HepG2 (cell line): ENCODE measurements at regions not wholly inside any gene's neighbourhood (a gene's known extent, or its start where the extent isn't known, plus 50 kb on each side); places are given as distances from the start of the nearest gene placed in this dataset.

Source experiments
- EEA1 ChIP-seq: sonication (generic); formaldehyde crosslinking; IDR thresholded peaks from 2 replicates; pipeline ENCODE4 v1.5.1; 2020; ENCODE audit warnings: mild to moderate bottlenecking, missing genetic modification reagents, borderline replicate concordance
- ESRRA ChIP-seq: sonication (generic); formaldehyde crosslinking; IDR thresholded peaks from 2 replicates; pipeline ENCODE4 v1.5.1; 2020; ENCODE audit warnings: mild to moderate bottlenecking, low read depth, missing genetic modification reagents
- FOXP1 ChIP-seq, 2 experiments: fragments of 450-650 bp in 1 of 2; IDR thresholded peaks; 2 replicates each; pipeline ENCODE4 v1.6.1; 2017 to 2018; ENCODE audit warnings: antibody characterized with exemption in 1 of 2
- HNF4A ChIP-seq: sonication (generic); formaldehyde crosslinking; IDR thresholded peaks from 2 replicates; pipeline ENCODE4 v1.4.0; 2020; ENCODE audit warnings: missing genetic modification reagents
- HNF4G ChIP-seq, 2 experiments: sonication (generic) in 1 of 2; formaldehyde crosslinking in 1 of 2; IDR thresholded peaks; 2 replicates each; pipeline versions ENCODE4 v1.4.0 to v1.6.1; 2011 to 2020; ENCODE audit warnings: borderline replicate concordance in 2 of 2, low read depth in 2 of 2, mild to moderate bottlenecking in 2 of 2, low read length in 1 of 2, missing genetic modification reagents in 1 of 2, moderate library complexity in 1 of 2
- HOXA5 ChIP-seq: sonication (generic); formaldehyde crosslinking; IDR thresholded peaks from 2 replicates; pipeline ENCODE4 v1.4.0; 2020; ENCODE audit warnings: missing genetic modification reagents
- ISL2 ChIP-seq: sonication (generic); formaldehyde crosslinking; IDR thresholded peaks from 2 replicates; pipeline ENCODE4 v1.5.0; 2020; ENCODE audit warnings: missing genetic modification reagents
- KAT7 ChIP-seq: IDR thresholded peaks from 2 replicates; pipeline ENCODE4 v1.6.1; 2018; ENCODE audit warnings: borderline replicate concordance, missing compliant biosample characterization
- MED13 ChIP-seq: sonication (generic); formaldehyde crosslinking; IDR thresholded peaks from 2 replicates; pipeline ENCODE4 v1.5.0; 2020; ENCODE audit warnings: missing genetic modification reagents
- NFE2 ChIP-seq: sonication (generic); formaldehyde crosslinking; IDR thresholded peaks from 2 replicates; pipeline ENCODE4 v1.4.0; 2020; ENCODE audit warnings: missing genetic modification reagents
- RCOR2 ChIP-seq: IDR thresholded peaks from 2 replicates; pipeline ENCODE4 v1.6.1; 2016; ENCODE audit warnings: missing biosample characterization, missing genetic modification reagents
- SAP130 ChIP-seq: IDR thresholded peaks from 2 replicates; pipeline ENCODE4 v1.6.1; 2016; ENCODE audit warnings: low read depth
- SRF ChIP-seq: IDR thresholded peaks from 2 replicates; pipeline ENCODE4 v1.6.1; 2011; ENCODE audit warnings: mild to moderate bottlenecking, low read depth, low read length, moderate library complexity
- ZMYM4 ChIP-seq: sonication (generic); formaldehyde crosslinking; IDR thresholded peaks from 2 replicates; pipeline ENCODE4 v1.8.1; 2023; ENCODE audit warnings: mild to moderate bottlenecking, missing genetic modification reagents
- ZNF7 ChIP-seq: IDR thresholded peaks from 2 replicates; pipeline ENCODE4 v1.6.1; 2016; ENCODE audit warnings: missing biosample characterization, missing genetic modification reagents
- ZNF776 ChIP-seq: sonication (generic); formaldehyde crosslinking; IDR thresholded peaks from 2 replicates; pipeline ENCODE4 v1.4.0; 2020; ENCODE audit warnings: mild to moderate bottlenecking, missing genetic modification reagents
- ZNF790 ChIP-seq: sonication (generic); formaldehyde crosslinking; IDR thresholded peaks from 2 replicates; pipeline ENCODE4 v1.8.0; 2022; ENCODE audit warnings: missing genetic modification reagents, mild to moderate bottlenecking, borderline replicate concordance
- TF ChIP-seq, protein P1 (sequence below): sonication (generic); formaldehyde crosslinking; IDR thresholded peaks from 2 replicates; pipeline ENCODE4 v1.5.0; 2020; ENCODE audit warnings: mild to moderate bottlenecking, missing genetic modification reagents, borderline replicate concordance
- TF ChIP-seq, protein P2 (sequence below): sonication (generic); formaldehyde crosslinking; IDR thresholded peaks from 2 replicates; pipeline ENCODE4 v1.4.0; 2020; ENCODE audit warnings: missing genetic modification reagents
- TF ChIP-seq, protein P3 (sequence below): sonication (generic); formaldehyde crosslinking; IDR thresholded peaks from 2 replicates; pipeline ENCODE4 v1.4.0; 2020; ENCODE audit warnings: mild to moderate bottlenecking, low read depth, missing genetic modification reagents

DNA sequence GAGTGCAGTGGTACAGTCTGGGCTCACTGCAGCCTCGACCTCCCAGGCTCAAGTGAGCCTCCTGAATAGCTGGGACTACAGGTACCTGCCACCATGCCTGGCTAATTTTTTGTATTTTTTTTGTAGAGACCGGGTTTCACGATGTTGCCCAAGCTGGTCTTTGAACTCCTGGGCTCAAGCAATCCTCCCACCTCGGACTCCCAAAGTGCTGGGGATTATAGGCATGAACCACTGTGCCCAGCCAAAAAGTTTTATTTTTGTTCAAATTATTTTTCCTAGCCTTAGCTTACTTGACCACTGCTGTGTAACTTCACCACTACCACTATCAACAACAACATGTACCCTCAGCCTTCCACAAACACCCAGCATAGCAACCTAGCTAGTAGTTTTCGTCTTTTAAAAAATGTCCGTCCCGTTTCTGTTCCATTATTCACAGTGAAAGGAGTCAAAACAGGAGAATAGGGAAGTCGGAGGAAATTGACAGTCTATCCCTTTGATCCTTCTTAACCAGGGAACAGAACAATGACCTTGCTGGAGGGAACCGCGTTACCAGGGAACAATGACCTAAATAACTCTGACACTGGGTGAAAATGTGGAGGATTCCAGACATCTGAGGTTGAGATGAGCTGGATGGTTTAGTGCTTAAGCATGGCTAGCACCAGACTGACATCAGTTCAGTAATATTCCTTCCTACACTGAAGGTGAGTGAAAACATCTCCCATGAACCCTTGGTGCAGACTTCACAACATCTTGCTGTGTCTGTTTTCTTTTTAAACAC lies 69.2 kb upstream of the ARL4C start (continued):
- TF ChIP-seq, protein P1, sequence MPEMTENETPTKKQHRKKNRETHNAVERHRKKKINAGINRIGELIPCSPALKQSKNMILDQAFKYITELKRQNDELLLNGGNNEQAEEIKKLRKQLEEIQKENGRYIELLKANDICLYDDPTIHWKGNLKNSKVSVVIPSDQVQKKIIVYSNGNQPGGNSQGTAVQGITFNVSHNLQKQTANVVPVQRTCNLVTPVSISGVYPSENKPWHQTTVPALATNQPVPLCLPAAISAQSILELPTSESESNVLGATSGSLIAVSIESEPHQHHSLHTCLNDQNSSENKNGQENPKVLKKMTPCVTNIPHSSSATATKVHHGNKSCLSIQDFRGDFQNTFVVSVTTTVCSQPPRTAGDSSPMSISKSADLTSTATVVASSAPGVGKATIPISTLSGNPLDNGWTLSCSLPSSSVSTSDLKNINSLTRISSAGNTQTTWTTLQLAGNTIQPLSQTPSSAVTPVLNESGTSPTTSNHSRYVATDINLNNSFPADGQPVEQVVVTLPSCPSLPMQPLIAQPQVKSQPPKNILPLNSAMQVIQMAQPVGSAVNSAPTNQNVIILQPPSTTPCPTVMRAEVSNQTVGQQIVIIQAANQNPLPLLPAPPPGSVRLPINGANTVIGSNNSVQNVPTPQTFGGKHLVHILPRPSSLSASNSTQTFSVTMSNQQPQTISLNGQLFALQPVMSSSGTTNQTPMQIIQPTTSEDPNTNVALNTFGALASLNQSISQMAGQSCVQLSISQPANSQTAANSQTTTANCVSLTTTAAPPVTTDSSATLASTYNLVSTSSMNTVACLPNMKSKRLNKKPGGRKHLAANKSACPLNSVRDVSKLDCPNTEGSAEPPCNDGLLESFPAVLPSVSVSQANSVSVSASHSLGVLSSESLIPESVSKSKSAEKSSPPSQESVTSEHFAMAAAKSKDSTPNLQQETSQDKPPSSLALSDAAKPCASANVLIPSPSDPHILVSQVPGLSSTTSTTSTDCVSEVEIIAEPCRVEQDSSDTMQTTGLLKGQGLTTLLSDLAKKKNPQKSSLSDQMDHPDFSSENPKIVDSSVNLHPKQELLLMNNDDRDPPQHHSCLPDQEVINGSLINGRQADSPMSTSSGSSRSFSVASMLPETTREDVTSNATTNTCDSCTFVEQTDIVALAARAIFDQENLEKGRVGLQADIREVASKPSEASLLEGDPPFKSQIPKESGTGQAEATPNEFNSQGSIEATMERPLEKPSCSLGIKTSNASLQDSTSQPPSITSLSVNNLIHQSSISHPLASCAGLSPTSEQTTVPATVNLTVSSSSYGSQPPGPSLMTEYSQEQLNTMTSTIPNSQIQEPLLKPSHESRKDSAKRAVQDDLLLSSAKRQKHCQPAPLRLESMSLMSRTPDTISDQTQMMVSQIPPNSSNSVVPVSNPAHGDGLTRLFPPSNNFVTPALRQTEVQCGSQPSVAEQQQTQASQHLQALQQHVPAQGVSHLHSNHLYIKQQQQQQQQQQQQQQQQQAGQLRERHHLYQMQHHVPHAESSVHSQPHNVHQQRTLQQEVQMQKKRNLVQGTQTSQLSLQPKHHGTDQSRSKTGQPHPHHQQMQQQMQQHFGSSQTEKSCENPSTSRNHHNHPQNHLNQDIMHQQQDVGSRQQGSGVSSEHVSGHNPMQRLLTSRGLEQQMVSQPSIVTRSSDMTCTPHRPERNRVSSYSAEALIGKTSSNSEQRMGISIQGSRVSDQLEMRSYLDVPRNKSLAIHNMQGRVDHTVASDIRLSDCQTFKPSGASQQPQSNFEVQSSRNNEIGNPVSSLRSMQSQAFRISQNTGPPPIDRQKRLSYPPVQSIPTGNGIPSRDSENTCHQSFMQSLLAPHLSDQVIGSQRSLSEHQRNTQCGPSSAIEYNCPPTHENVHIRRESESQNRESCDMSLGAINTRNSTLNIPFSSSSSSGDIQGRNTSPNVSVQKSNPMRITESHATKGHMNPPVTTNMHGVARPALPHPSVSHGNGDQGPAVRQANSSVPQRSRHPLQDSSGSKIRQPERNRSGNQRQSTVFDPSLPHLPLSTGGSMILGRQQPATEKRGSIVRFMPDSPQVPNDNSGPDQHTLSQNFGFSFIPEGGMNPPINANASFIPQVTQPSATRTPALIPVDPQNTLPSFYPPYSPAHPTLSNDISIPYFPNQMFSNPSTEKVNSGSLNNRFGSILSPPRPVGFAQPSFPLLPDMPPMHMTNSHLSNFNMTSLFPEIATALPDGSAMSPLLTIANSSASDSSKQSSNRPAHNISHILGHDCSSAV = no peak
- TF ChIP-seq, protein P2, sequence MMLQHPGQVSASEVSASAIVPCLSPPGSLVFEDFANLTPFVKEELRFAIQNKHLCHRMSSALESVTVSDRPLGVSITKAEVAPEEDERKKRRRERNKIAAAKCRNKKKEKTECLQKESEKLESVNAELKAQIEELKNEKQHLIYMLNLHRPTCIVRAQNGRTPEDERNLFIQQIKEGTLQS (CRISPR knock-in tag) = no peak
- TF ChIP-seq ZNF790 (no peak), ESRRA (CRISPR knock-in tag) (no peak), ZNF776 (CRISPR knock-in tag) (no peak), HNF4G (IDR thresholded peaks at IDR 0.05; ENCODE audit: borderline replicate concordance, low read depth, low read length) (peak; percentile 8; the same call in 1 of the 2 replicates), HNF4G (CRISPR knock-in tag; IDR thresholded peaks at IDR 0.05; ENCODE audit: borderline replicate concordance, low read depth) (no peak), RCOR2 (CRISPR knock-in tag) (0 out of 2 replicates have a peak, but pooled peaks have one; percentile 41), KAT7 (CRISPR knock-in tag) (no peak), MED13 (CRISPR knock-in tag) (no peak), HOXA5 (CRISPR knock-in tag) (no peak), ISL2 (CRISPR knock-in tag) (no peak), ZNF7 (no peak), SAP130 (peak; percentile 25; the same call in 1 of the 2 replicates), ZMYM4 (CRISPR knock-in tag) (peak; percentile 63), HNF4A (peak; percentile 58; the same call in 1 of the 2 replicates), EEA1 (CRISPR knock-in tag) (no peak), SRF (no peak), FOXP1 (IDR thresholded peaks at IDR 0.05) (no peak), FOXP1 (CRISPR knock-in tag; IDR thresholded peaks at IDR 0.05) (0 out of 2 replicates have a peak, but pooled peaks have one; percentile 4), NFE2 (CRISPR knock-in tag) (no peak)
- TF ChIP-seq, protein P3, sequence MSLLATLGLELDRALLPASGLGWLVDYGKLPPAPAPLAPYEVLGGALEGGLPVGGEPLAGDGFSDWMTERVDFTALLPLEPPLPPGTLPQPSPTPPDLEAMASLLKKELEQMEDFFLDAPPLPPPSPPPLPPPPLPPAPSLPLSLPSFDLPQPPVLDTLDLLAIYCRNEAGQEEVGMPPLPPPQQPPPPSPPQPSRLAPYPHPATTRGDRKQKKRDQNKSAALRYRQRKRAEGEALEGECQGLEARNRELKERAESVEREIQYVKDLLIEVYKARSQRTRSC (CRISPR knock-in tag) = no peak
